ENCODE measurements at regions not wholly inside any gene's neighbourhood (a gene's known extent, or its start where the extent isn't known, plus 50 kb on each side); places are given as distances from the start of the nearest gene placed in this dataset.
A peak's percentile ranks its signal among the peaks of the same experiment; 100 is the strongest.

- no CpG with 5 or more reads among the region's 10 CpGs for WGBS (ENCODE audit: extremely low coverage, insufficient coverage, low lambda C conversion rate)
Observed at GRCh38 chr17:13292291-13292690, 274.5 kb upstream of the ELAC2 start.

GRCh38 chr17:13288248-13288647 lies 270.4 kb upstream of the ELAC2 start:
- Histone ChIP-seq H2BK120ac (ENCODE audit: low read depth, low read length) (no peak overlapping the region), H3K4me1 (ENCODE audit: control insufficient read depth, low read depth, low read length) (no peaks in the 10 kb centered on the region), H3K56ac (ENCODE audit: low read length) (no peak overlapping the region), H3K27me3 (ENCODE audit: insufficient read depth, low read length, poor library complexity) (no peaks in the 10 kb centered on the region), H3K9ac (ENCODE audit: low read length) (no peak overlapping the region), H2BK5ac (ENCODE audit: low read length) (no peak overlapping the region), H3K4ac (ENCODE audit: low read depth, low read length) (no peak overlapping the region), H3K4me2 (ENCODE audit: low read length) (no peak overlapping the region), H2BK15ac (replicated peaks; ENCODE audit: low read depth) (no peak overlapping the region), H3K4me3 (ENCODE audit: low read length) (no peak overlapping the region), H2AK5ac (ENCODE audit: low read length) (no peak overlapping the region), H3K79me1 (ENCODE audit: low read length) (no peaks in the 10 kb centered on the region), H3K36me3 (ENCODE audit: control insufficient read depth, insufficient read depth, low read length) (no peaks in the 10 kb centered on the region), H3K27ac (ENCODE audit: low read depth, low read length) (no peak overlapping the region), H3K18ac (ENCODE audit: low read length) (no peak overlapping the region), H4K8ac (ENCODE audit: low read depth, low read length) (no peak overlapping the region), H4K5ac (ENCODE audit: low read length) (no peak overlapping the region), H3K23ac (ENCODE audit: low read length) (no peak overlapping the region), H3K79me2 (ENCODE audit: control insufficient read depth, insufficient read depth, low read length) (no peaks in the 10 kb centered on the region)
- peak; percentile 51 for DNase-seq
- no CpG with 5 or more reads among the region's 4 CpGs for WGBS (ENCODE audit: extremely low coverage, insufficient coverage, low lambda C conversion rate)

More at GRCh38 chr17:13292291-13292690, 274.5 kb upstream of the ELAC2 start:
- Histone ChIP-seq H3K79me1 (ENCODE audit: low read length) (no peaks in the 10 kb centered on the region), H3K27me3 (ENCODE audit: insufficient read depth, low read length, poor library complexity) (no peaks in the 10 kb centered on the region), H3K4ac (ENCODE audit: low read depth, low read length) (no peak overlapping the region), H3K4me1 (ENCODE audit: control insufficient read depth, low read depth, low read length) (no peaks in the 10 kb centered on the region), H3K4me3 (ENCODE audit: low read length) (no peak overlapping the region), H3K36me3 (ENCODE audit: control insufficient read depth, insufficient read depth, low read length) (no peaks in the 10 kb centered on the region), H3K18ac (ENCODE audit: low read length) (no peak overlapping the region), H2BK5ac (ENCODE audit: low read length) (no peak overlapping the region), H4K8ac (ENCODE audit: low read depth, low read length) (no peak overlapping the region), H3K27ac (ENCODE audit: low read depth, low read length) (no peak overlapping the region), H4K5ac (ENCODE audit: low read length) (no peak overlapping the region), H2BK120ac (ENCODE audit: low read depth, low read length) (no peak overlapping the region), H3K23ac (ENCODE audit: low read length) (no peak overlapping the region), H3K4me2 (ENCODE audit: low read length) (no peak overlapping the region), H2BK15ac (replicated peaks; ENCODE audit: low read depth) (no peak overlapping the region), H3K56ac (ENCODE audit: low read length) (no peak overlapping the region), H2AK5ac (ENCODE audit: low read length) (no peak overlapping the region), H3K79me2 (ENCODE audit: control insufficient read depth, insufficient read depth, low read length) (no peaks in the 10 kb centered on the region), H3K9ac (ENCODE audit: low read length) (no peak overlapping the region)
- DNase-seq: no peak

- H3K27ac ChIP-seq (ENCODE audit: low read depth, low read length): no peak overlapping the region
Observed at GRCh38 chr17:13287226-13287625, 269.4 kb upstream of the ELAC2 start.

GRCh38 chr17:13283606-13284005 lies 265.8 kb upstream of the ELAC2 start:
- H2BK15ac ChIP-seq (replicated peaks; ENCODE audit: low read depth): no peak overlapping the region
- H2BK120ac ChIP-seq (ENCODE audit: low read depth, low read length): no peak overlapping the region
- H3K79me1 ChIP-seq (ENCODE audit: low read length): no peaks in the 10 kb centered on the region
- H2AK5ac ChIP-seq (ENCODE audit: low read length): no peak overlapping the region
- H3K27ac ChIP-seq (ENCODE audit: low read depth, low read length): peak overlapping the region; percentile 16
- no peak overlapping the region for H4K5ac ChIP-seq (ENCODE audit: low read length)
- H3K4me3 ChIP-seq (ENCODE audit: low read length): no peak overlapping the region
- H3K4me1 ChIP-seq (ENCODE audit: control insufficient read depth, low read depth, low read length): no peaks in the 10 kb centered on the region
- no peak overlapping the region for H3K4me2 ChIP-seq (ENCODE audit: low read length)
- no peaks in the 10 kb centered on the region for H3K79me2 ChIP-seq (ENCODE audit: control insufficient read depth, insufficient read depth, low read length)
- H3K18ac ChIP-seq (ENCODE audit: low read length): peak overlapping the region; percentile 76
- no peaks in the 10 kb centered on the region for H3K36me3 ChIP-seq (ENCODE audit: control insufficient read depth, insufficient read depth, low read length)
- no peak overlapping the region for H3K4ac ChIP-seq (ENCODE audit: low read depth, low read length)
- no peak overlapping the region for H3K23ac ChIP-seq (ENCODE audit: low read length)
- H3K56ac ChIP-seq (ENCODE audit: low read length): no peak overlapping the region
- H3K27me3 ChIP-seq (ENCODE audit: insufficient read depth, low read length, poor library complexity): no peaks in the 10 kb centered on the region
- no CpG with 5 or more reads among the region's 1 CpG for WGBS (ENCODE audit: extremely low coverage, insufficient coverage, low lambda C conversion rate)
- H2BK5ac ChIP-seq (ENCODE audit: low read length): no peak overlapping the region
- H4K8ac ChIP-seq (ENCODE audit: low read depth, low read length): no peak overlapping the region
- DNase-seq: peak; percentile 86
- H3K9ac ChIP-seq (ENCODE audit: low read length): no peak overlapping the region

More at GRCh38 chr17:13287226-13287625, 269.4 kb upstream of the ELAC2 start:
- WGBS (ENCODE audit: extremely low coverage, insufficient coverage, low lambda C conversion rate): no CpG with 5 or more reads among the region's 6 CpGs
- Histone ChIP-seq H3K4me3 (ENCODE audit: low read length) (no peak overlapping the region), H2BK15ac (replicated peaks; ENCODE audit: low read depth) (no peak overlapping the region), H3K36me3 (ENCODE audit: control insufficient read depth, insufficient read depth, low read length) (no peaks in the 10 kb centered on the region), H3K9ac (ENCODE audit: low read length) (no peak overlapping the region), H3K27me3 (ENCODE audit: insufficient read depth, low read length, poor library complexity) (no peaks in the 10 kb centered on the region), H3K79me2 (ENCODE audit: control insufficient read depth, insufficient read depth, low read length) (no peaks in the 10 kb centered on the region), H2BK120ac (ENCODE audit: low read depth, low read length) (no peak overlapping the region), H2BK5ac (ENCODE audit: low read length) (no peak overlapping the region), H2AK5ac (ENCODE audit: low read length) (no peak overlapping the region), H3K79me1 (ENCODE audit: low read length) (no peaks in the 10 kb centered on the region), H4K8ac (ENCODE audit: low read depth, low read length) (no peak overlapping the region), H3K18ac (ENCODE audit: low read length) (no peak overlapping the region), H4K5ac (ENCODE audit: low read length) (no peak overlapping the region), H3K4me1 (ENCODE audit: control insufficient read depth, low read depth, low read length) (no peaks in the 10 kb centered on the region), H3K23ac (ENCODE audit: low read length) (no peak overlapping the region), H3K4ac (ENCODE audit: low read depth, low read length) (no peak overlapping the region), H3K56ac (ENCODE audit: low read length) (no peak overlapping the region), H3K4me2 (ENCODE audit: low read length) (no peak overlapping the region)
- DNase-seq: no peak

- H3K56ac ChIP-seq (ENCODE audit: low read length): no peak overlapping the region
- no peak overlapping the region for H3K27ac ChIP-seq (ENCODE audit: low read depth, low read length)
- H3K4me1 ChIP-seq (ENCODE audit: control insufficient read depth, low read depth, low read length): no peaks in the 10 kb centered on the region
- H3K23ac ChIP-seq (ENCODE audit: low read length): no peak overlapping the region
- no peak overlapping the region for H4K5ac ChIP-seq (ENCODE audit: low read length)
- H3K18ac ChIP-seq (ENCODE audit: low read length): no peak overlapping the region
- no peak overlapping the region for H2BK15ac ChIP-seq (replicated peaks; ENCODE audit: low read depth)
- no peak overlapping the region for H3K9ac ChIP-seq (ENCODE audit: low read length)
- no peaks in the 10 kb centered on the region for H3K79me1 ChIP-seq (ENCODE audit: low read length)
- H2AK5ac ChIP-seq (ENCODE audit: low read length): no peak overlapping the region
- no peak overlapping the region for H2BK5ac ChIP-seq (ENCODE audit: low read length)
- no peaks in the 10 kb centered on the region for H3K36me3 ChIP-seq (ENCODE audit: control insufficient read depth, insufficient read depth, low read length)
- no peak overlapping the region for H3K4ac ChIP-seq (ENCODE audit: low read depth, low read length)
- H3K27me3 ChIP-seq (ENCODE audit: insufficient read depth, low read length, poor library complexity): no peaks in the 10 kb centered on the region
- no peak overlapping the region for H3K4me3 ChIP-seq (ENCODE audit: low read length)
- H2BK120ac ChIP-seq (ENCODE audit: low read depth, low read length): no peak overlapping the region
- DNase-seq: no peak
- H3K4me2 ChIP-seq (ENCODE audit: low read length): no peak overlapping the region
- no peak overlapping the region for H4K8ac ChIP-seq (ENCODE audit: low read depth, low read length)
- H3K79me2 ChIP-seq (ENCODE audit: control insufficient read depth, insufficient read depth, low read length): no peaks in the 10 kb centered on the region
- no CpG with 5 or more reads among the region's 3 CpGs for WGBS (ENCODE audit: extremely low coverage, insufficient coverage, low lambda C conversion rate)
Observed at GRCh38 chr17:13281626-13282025, 263.8 kb upstream of the ELAC2 start.

- no CpG with 5 or more reads among the region's 2 CpGs for WGBS (ENCODE audit: extremely low coverage, insufficient coverage, low lambda C conversion rate)
- Histone ChIP-seq H3K4me2 (ENCODE audit: low read length) (no peak overlapping the region), H2BK5ac (ENCODE audit: low read length) (no peak overlapping the region), H4K8ac (ENCODE audit: low read depth, low read length) (no peak overlapping the region), H3K36me3 (ENCODE audit: control insufficient read depth, insufficient read depth, low read length) (no peaks in the 10 kb centered on the region), H3K4me3 (ENCODE audit: low read length) (no peak overlapping the region), H2BK120ac (ENCODE audit: low read depth, low read length) (no peak overlapping the region), H3K23ac (ENCODE audit: low read length) (no peak overlapping the region), H3K79me1 (ENCODE audit: low read length) (no peaks in the 10 kb centered on the region), H3K27ac (ENCODE audit: low read depth, low read length) (no peak overlapping the region), H3K27me3 (ENCODE audit: insufficient read depth, low read length, poor library complexity) (no peaks in the 10 kb centered on the region), H3K79me2 (ENCODE audit: control insufficient read depth, insufficient read depth, low read length) (no peaks in the 10 kb centered on the region), H4K5ac (ENCODE audit: low read length) (no peak overlapping the region), H3K18ac (ENCODE audit: low read length) (no peak overlapping the region), H3K4ac (ENCODE audit: low read depth, low read length) (no peak overlapping the region), H2BK15ac (replicated peaks; ENCODE audit: low read depth) (no peak overlapping the region), H3K9ac (ENCODE audit: low read length) (no peak overlapping the region), H3K56ac (ENCODE audit: low read length) (no peak overlapping the region), H3K4me1 (ENCODE audit: control insufficient read depth, low read depth, low read length) (no peaks in the 10 kb centered on the region), H2AK5ac (ENCODE audit: low read length) (no peak overlapping the region)
- no peak for DNase-seq
Observed at GRCh38 chr17:13273806-13274205, 256.0 kb upstream of the ELAC2 start.

Measured in mesendoderm (in vitro differentiated cells).